ENCODE measurements at regions not wholly inside any gene's neighbourhood (a gene's known extent, or its start where the extent isn't known, plus 50 kb on each side); places are given as distances from the start of the nearest gene placed in this dataset.

DNA sequence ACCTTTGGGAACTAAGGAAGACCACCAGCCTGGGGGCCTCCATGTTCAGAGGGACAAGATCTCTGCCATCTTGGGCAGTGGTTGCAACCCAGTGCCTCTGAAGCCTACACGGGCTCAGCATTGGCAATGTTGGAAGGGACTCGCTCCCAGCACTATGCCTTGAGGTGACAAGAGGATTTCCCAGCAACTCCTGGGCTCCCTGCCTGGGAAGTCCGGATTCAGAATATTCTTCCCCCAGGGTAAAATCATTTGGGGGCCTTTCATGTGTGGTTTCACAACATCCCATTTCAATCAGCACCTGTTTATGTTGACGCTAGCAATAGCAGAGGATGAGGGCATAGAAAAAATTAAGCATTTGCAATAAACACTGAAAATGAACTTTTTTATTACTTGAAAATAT, 509.8 kb upstream of the MGMT start:
- no peak for TF ChIP-seq POLR2AphosphoS5 (IDR thresholded peaks at IDR 0.05)
- no peak for TF ChIP-seq EP300 (conservative IDR thresholded peaks at IDR 0.05; ENCODE audit: poor library complexity, severe bottlenecking)
- TF ChIP-seq, protein P1, sequence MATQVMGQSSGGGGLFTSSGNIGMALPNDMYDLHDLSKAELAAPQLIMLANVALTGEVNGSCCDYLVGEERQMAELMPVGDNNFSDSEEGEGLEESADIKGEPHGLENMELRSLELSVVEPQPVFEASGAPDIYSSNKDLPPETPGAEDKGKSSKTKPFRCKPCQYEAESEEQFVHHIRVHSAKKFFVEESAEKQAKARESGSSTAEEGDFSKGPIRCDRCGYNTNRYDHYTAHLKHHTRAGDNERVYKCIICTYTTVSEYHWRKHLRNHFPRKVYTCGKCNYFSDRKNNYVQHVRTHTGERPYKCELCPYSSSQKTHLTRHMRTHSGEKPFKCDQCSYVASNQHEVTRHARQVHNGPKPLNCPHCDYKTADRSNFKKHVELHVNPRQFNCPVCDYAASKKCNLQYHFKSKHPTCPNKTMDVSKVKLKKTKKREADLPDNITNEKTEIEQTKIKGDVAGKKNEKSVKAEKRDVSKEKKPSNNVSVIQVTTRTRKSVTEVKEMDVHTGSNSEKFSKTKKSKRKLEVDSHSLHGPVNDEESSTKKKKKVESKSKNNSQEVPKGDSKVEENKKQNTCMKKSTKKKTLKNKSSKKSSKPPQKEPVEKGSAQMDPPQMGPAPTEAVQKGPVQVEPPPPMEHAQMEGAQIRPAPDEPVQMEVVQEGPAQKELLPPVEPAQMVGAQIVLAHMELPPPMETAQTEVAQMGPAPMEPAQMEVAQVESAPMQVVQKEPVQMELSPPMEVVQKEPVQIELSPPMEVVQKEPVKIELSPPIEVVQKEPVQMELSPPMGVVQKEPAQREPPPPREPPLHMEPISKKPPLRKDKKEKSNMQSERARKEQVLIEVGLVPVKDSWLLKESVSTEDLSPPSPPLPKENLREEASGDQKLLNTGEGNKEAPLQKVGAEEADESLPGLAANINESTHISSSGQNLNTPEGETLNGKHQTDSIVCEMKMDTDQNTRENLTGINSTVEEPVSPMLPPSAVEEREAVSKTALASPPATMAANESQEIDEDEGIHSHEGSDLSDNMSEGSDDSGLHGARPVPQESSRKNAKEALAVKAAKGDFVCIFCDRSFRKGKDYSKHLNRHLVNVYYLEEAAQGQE (IDR thresholded peaks at IDR 0.05; ENCODE audit: borderline replicate concordance) = no peak
- TF ChIP-seq, protein P2, sequence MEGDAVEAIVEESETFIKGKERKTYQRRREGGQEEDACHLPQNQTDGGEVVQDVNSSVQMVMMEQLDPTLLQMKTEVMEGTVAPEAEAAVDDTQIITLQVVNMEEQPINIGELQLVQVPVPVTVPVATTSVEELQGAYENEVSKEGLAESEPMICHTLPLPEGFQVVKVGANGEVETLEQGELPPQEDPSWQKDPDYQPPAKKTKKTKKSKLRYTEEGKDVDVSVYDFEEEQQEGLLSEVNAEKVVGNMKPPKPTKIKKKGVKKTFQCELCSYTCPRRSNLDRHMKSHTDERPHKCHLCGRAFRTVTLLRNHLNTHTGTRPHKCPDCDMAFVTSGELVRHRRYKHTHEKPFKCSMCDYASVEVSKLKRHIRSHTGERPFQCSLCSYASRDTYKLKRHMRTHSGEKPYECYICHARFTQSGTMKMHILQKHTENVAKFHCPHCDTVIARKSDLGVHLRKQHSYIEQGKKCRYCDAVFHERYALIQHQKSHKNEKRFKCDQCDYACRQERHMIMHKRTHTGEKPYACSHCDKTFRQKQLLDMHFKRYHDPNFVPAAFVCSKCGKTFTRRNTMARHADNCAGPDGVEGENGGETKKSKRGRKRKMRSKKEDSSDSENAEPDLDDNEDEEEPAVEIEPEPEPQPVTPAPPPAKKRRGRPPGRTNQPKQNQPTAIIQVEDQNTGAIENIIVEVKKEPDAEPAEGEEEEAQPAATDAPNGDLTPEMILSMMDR (IDR thresholded peaks at IDR 0.05; ENCODE audit: poor library complexity, severe bottlenecking) = no peak
- no peak for TF ChIP-seq SMC3 (conservative IDR thresholded peaks at IDR 0.05; ENCODE audit: poor library complexity)
- no peak for TF ChIP-seq RAD21 (conservative IDR thresholded peaks at IDR 0.05)
- no peak for TF ChIP-seq TAF1 (IDR thresholded peaks at IDR 0.05; ENCODE audit: low read depth)
- no peak for TF ChIP-seq MXI1 (conservative IDR thresholded peaks at IDR 0.05; ENCODE audit: poor library complexity, severe bottlenecking)
- no peak for TF ChIP-seq EZH2 (IDR thresholded peaks at IDR 0.05; ENCODE audit: borderline replicate concordance, insufficient read depth, low read length, poor library complexity, severe bottlenecking)
